Right lobe of liver (tissue), 6 donors: ENCODE measurements at regions not wholly inside any gene's neighbourhood (a gene's known extent, or its start where the extent isn't known, plus 50 kb on each side); places are given as distances from the start of the nearest gene placed in this dataset.

Source experiments
- ATAC-seq, 4 donors: fragments of 200-7000 bp; cut with Tn5 transposase; one replicate each; pipeline ENCODE4 v1.9.1; 2020; ENCODE audit warnings: mild to moderate bottlenecking in 4 of 4, moderate library complexity in 4 of 4
- DNase-seq, 3 donors: peaks; one replicate each; pipeline ENCODE4 v3.0.0-alpha.2; 2020
- H3K27ac ChIP-seq, 3 donors: fragments of 200-600 bp; one replicate each; pipeline ENCODE4 v1.8.0; 2022
- H3K27me3 ChIP-seq, 2 donors: fragments of 200-600 bp; one replicate each; pipeline ENCODE4 v1.8.0; 2022
- H3K36me3 ChIP-seq, 4 donors: fragments of 200-600 bp; sonication (generic) in 1 of 4; one replicate each; pipeline versions ENCODE4 v1.5.1 to v1.8.0; 2017 to 2022; ENCODE audit warnings: control low read depth in 1 of 4
- H3K4me1 ChIP-seq, 4 donors: fragments of 200-600 bp; sonication (generic) in 1 of 4; one replicate each; pipeline versions ENCODE4 v1.5.1 to v1.8.0; 2017 to 2022; ENCODE audit warnings: control low read depth in 1 of 4
- H3K4me3 ChIP-seq, 3 donors: fragments of 200-600 bp; one replicate each; pipeline ENCODE4 v1.8.0; 2022
- H3K9me3 ChIP-seq, 4 donors: fragments of 200-600 bp; sonication (generic) in 1 of 4; one replicate each; pipeline versions ENCODE4 v1.5.1 to v1.8.0; 2017 to 2022; ENCODE audit warnings: control low read depth in 1 of 4
- CTCF ChIP-seq, 4 donors: fragments of 200-600 bp in 3 of 4; fragments of 450-650 bp in 1 of 4; IDR thresholded peaks; one replicate each; pipeline versions ENCODE4 v1.5.1 to v1.8.0; 2016 to 2022; ENCODE audit warnings: antibody characterized with exemption in 4 of 4, mild to moderate bottlenecking in 2 of 4
- POLR2A ChIP-seq: fragments of 450-650 bp; IDR thresholded peaks from one replicate; pipeline ENCODE4 v1.6.1; 2017; ENCODE audit warnings: antibody characterized with exemption, mild to moderate bottlenecking
- WGBS: methylation state at CpG from one replicate; pipeline ENCODE4 v1.1.6; 2018; ENCODE audit warnings: low coverage, low lambda C conversion rate; ENCODE audit not compliant: insufficient coverage; ENCODE audit errors: missing lambda C conversion rate; 5-methylcytosine and 5-hydroxymethylcytosine counted together
- intact Hi-C, 2 donors: fragments of 100-400 bp; cut with DNase I; formaldehyde crosslinking; loops; one replicate each; pipeline versions ENCODE4 v1.11.2 to v1.14.1; 2022
- donor health status: DM: no; HTN: yes; CAD: no.
- donor health status: DM: no; HTN: no; CAD: no.
- donor health status: DM: no; HTN: no; CAD: no.
- donor health status: DM: no; HTN: yes; CAD: no.
- donor health status: DM: no; HTN: yes; CAD: no.

GRCh38 chr18:44213293-44213692, 467.4 kb upstream of the SETBP1 start:
- Histone ChIP-seq H3K4me3 (no peak overlapping the region), H3K4me1 (no peaks in the 10 kb centered on the region), H3K36me3 (no peaks in the 10 kb centered on the region), H3K27me3 (no peaks in the 10 kb centered on the region), H3K9me3 (no peaks in the 10 kb centered on the region), H3K27ac (no peak overlapping the region)
- 79% methylated on average over 1 of the region's 1 CpG for WGBS
- ATAC-seq (no peak), DNase-seq (no peak)
- intact Hi-C loops = no loop called here
- TF ChIP-seq POLR2A (no peak), CTCF (IDR thresholded peaks at IDR 0.05) (no peak)

GRCh38 chr18:44214396-44214795, 466.3 kb upstream of the SETBP1 start:
- H3K4me3 ChIP-seq = no peak overlapping the region
- TF ChIP-seq CTCF (IDR thresholded peaks at IDR 0.05) = no peak
- TF ChIP-seq POLR2A = no peak
- DNase-seq (no peak), ATAC-seq (no peak)
- no peak overlapping the region for H3K27ac ChIP-seq
- 55% methylated on average over 2 of the region's 2 CpGs for WGBS
- H3K36me3 ChIP-seq = no peaks in the 10 kb centered on the region
- H3K27me3 ChIP-seq = no peaks in the 10 kb centered on the region
- intact Hi-C loops = no loop called here
- no peaks in the 10 kb centered on the region for H3K4me1 ChIP-seq
- H3K9me3 ChIP-seq = no peaks in the 10 kb centered on the region

GRCh38 chr18:44216169-44216568, 464.5 kb upstream of the SETBP1 start:
- no peak for ATAC-seq
- no peaks in the 10 kb centered on the region for H3K9me3 ChIP-seq
- intact Hi-C loops = no loop called here
- H3K27me3 ChIP-seq = no peaks in the 10 kb centered on the region
- WGBS = 18% methylated on average over 1 of the region's 1 CpG
- no peak overlapping the region for H3K27ac ChIP-seq
- no peak for TF ChIP-seq POLR2A
- no peak for TF ChIP-seq CTCF (IDR thresholded peaks at IDR 0.05)
- DNase-seq = no peak
- no peaks in the 10 kb centered on the region for H3K4me1 ChIP-seq
- H3K4me3 ChIP-seq = no peak overlapping the region
- no peaks in the 10 kb centered on the region for H3K36me3 ChIP-seq

- intact Hi-C loops = no loop called here
Measured at GRCh38 chr18:44227501-44227900, 453.2 kb upstream of the SETBP1 start.

More at GRCh38 chr18:44227501-44227900, 453.2 kb upstream of the SETBP1 start:
- no peaks in the 10 kb centered on the region for H3K9me3 ChIP-seq
- no peaks in the 10 kb centered on the region for H3K27me3 ChIP-seq
- no peak overlapping the region for H3K4me3 ChIP-seq
- DNase-seq (no peak), ATAC-seq (no peak)
- TF ChIP-seq POLR2A = no peak
- TF ChIP-seq CTCF (IDR thresholded peaks at IDR 0.05) = no peak
- no peaks in the 10 kb centered on the region for H3K36me3 ChIP-seq
- H3K27ac ChIP-seq = no peak overlapping the region
- 64% methylated on average over 2 of the region's 2 CpGs for WGBS
- H3K4me1 ChIP-seq = no peaks in the 10 kb centered on the region
